DMS 273 treated with DMSO at 0.1 percent for 48 hours (cell line): ENCODE measurements at regions not wholly inside any gene's neighbourhood (a gene's known extent, or its start where the extent isn't known, plus 50 kb on each side); places are given as distances from the start of the nearest gene placed in this dataset.

Source experiments
- DNase-seq: peaks from one replicate; lab custom pipeline; 2025; lab: John Stamatoyannopoulos, UW

DNA sequence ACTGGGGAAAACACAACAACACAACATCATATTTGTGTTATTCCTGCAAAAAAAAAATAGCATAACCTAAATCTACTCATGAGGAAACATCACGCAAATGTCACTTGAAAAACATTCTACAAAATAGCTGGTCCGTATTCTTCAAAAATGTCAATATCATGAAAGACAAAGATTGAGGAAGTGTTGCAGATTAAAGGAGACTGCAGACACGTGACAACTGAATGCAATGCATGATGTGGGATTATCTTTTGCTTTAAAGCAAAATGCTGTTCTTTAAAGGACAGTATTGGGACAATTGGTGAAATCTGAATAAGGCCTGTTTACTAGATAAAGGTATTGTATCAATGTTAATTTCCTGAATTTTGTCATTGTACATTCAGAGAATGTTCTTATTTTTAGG is 157.7 kb downstream of the SMIM20 start:
- no peak for DNase-seq

DNA sequence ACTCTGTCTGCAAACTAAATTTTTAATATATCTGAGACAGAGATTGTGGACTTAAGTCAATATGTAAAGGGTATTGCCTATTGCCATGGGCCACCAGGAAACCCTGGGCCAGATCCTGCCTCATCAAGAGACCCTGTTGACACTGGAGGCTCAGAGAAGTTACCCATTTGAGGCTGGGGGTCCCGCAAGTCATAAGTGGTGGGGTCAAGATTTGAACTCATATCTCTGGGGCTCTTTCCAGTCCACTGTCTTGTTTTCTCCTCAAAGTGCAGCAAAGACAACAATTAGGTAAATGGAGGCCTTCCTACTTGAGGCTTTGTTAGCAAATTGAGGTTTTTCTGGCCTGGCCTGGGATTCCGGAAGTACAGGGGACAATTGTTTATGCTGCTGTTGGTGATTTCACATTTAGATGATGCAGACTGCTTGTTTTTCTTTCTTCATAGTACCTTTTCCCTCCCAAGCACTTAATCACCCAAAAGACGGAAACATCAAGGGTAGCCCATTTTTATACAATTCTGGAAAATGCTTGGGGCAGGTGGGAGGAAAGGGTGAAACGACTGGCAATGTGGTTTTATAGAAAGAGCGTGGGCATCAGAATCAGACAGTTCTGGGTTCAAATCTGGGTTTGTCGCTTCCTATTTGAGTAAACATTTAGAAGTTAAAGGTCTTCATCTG is 160.0 kb downstream of the SMIM20 start:
- DNase-seq: no peak

DNA sequence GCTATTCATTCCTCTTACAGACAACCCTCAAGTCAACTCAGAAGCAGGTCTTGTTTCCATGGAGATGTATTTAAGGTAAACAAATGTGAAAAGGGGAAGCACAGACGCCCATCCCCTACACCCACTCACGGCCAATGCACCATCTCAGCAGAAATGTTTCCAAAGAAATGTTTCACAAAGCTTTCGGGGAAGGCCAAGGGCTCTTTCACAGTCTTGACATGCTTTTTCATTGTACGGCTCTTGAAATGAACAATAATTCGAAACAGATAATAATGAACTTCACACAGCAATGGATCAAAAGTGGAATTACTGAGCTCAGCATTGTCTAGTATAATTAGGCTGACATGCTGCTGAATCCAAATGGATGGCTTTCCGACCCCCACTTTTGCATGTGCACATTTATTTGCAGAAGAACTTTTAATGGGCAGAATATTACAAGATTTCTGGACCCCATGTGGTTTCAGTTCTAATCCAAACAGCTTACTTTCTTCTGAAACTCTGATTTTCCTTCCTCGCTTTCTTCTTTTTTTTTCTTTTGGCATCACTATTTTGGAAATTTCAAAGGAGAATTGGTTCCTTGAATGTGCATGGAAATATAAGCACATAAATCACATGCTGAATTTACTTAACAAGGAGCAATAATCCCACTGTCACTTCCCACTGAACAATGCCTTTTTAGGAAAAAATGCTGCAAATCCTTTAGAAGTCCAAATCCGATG is 160.9 kb downstream of the SMIM20 start:
- DNase-seq: no peak

DNA sequence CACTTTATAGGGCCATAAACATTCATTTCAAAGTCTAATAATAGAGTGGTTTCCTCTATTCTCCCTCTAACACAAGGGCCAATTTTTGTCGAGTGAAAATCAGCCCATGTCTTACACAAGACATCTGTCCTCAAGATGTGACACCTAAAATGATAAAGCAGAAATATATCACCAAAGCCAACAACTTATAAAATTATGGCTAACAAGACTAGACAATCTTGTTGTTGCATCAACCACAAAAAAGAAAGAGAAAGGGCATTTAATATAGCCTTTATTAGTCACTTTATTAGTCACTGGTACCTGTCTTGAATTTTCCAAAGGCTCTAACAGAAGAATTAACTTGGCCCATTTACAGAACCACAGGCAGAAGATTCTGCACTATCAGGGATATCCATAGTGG is 161.6 kb downstream of the SMIM20 start:
- no peak for DNase-seq

DNA sequence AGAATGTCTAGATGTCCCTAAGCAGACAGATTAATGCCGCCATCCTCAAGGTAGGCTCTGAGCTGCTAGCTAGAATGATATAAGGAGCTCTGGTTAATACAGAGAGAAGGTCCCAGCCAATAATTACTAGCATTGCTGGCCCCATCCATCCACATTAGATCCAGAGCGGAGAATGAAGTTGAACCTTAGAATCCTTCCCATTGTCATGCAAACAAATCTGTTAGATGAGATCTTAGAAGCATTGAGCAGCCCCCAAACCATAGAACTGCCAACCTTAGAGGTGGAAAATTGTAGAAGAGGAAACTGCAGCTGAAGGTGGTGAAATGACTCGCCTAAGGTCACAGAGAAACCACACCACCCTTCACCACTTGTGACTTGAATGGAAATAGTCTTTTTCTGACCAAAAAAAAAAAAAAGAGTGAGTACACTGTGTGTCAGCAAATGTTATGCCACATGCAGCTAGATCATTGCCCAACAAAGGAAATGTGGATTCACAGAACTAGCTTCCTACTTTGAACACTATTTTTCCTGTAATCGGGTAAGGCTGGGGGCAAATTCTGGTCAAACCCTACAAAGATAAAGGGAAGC is 162.1 kb downstream of the SMIM20 start:
- DNase-seq: no peak

DNA sequence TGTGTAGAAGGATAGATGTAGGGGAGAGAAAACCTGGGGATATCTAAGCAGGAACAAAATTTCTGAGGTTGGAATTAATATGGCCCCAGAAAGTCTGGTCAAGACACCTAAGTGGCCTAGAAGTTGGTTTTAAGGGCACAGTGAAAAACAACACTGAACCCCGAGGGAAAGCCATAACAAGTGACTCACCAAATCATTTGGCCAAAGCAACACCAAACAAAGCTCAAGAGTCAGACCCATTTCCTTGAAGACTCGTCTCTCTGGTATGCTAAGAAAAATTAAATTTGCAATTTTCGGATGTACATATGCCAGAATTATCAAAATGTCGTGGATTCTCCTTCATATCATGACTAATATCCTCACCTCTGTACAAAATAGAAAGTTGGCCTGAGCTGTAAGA is 162.9 kb downstream of the SMIM20 start:
- DNase-seq: no peak

DNA sequence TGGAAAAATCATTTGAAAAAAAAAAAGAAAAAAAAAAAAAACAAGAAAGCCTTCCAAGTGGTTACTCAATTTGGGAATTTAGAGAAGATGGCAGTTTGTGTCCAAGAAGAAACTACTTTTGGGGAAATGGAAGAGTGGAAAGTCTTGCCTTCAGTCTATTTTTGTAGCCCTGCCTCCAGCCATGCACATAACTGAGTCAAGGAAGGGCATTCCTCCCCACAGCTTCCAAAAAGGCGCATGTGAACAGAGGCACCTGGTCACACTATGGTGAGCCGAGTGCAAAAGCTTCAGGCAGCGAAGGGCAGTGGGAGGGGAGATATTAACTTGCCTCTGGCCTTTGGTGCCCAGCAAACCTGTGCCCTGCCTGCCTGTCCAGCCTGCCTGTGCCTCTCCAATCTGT is 163.7 kb downstream of the SMIM20 start:
- no peak for DNase-seq

DNA sequence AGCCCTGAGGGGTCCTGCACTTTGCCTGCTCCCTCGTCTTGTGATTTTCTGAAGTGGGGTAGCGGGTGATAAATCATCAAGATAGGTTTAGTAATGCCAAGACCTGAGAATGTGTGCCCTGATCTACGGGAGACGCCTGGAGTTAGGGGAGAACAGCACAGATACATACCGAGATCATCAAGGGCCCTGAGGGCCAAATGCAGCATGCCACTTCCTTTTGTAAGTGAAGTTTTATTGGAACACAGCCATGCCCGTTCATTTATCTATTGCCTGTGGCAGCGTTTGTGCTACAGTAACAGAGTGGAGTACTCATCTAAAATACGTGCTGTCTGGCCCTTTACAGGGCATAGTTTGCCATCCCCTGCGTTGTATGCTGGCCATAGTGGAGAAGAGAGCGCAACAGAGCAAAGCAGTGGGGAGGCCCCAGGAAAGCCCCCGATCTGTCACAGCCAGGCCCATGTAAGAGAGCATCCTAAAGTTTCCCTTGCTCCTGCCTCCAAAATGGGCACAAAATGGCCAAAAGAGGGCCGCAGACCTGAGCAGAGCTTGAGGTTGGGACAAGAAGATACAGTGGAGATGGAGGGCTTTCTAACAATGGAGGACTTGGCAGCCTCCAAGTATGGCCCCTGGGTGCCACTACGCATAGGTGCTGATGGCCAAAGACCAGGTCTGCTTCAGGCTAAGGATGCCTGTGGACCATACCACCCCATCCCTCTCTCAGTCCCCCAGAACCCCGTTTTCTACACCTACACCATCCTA is 167.0 kb downstream of the SMIM20 start:
- DNase-seq: no peak

DNA sequence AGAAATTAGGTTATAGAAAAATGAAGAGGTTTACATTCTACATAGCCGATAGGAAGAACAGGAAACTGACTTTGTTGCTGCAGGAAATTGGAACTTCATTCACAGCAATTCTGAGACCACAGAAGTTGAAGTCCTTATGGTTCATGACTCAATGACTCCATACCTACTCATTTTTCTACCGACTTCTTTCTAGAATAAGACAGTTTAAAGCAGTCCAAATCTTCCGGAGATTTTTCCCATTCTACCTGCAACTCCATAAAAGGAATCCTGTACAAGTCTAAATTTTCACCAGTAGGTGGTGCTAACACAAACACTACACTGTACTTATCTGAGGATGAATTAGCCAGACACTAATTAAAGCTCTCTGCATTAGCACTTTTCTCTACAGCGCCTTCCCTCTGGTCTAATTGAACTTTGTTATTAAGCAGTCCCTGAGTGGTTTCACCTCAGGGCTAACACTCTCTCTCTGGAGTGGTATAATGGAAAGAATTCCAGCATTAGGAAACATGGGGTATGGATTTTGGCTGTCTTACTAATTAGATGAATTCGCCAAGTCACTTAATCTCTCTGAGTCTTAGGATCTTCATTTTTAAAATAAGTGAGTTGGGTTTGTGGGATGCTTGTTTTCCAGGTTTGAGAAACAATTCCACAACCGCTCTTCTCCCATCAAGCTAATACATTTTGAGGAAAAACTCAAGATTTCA is 167.9 kb downstream of the SMIM20 start:
- no peak for DNase-seq

DNA sequence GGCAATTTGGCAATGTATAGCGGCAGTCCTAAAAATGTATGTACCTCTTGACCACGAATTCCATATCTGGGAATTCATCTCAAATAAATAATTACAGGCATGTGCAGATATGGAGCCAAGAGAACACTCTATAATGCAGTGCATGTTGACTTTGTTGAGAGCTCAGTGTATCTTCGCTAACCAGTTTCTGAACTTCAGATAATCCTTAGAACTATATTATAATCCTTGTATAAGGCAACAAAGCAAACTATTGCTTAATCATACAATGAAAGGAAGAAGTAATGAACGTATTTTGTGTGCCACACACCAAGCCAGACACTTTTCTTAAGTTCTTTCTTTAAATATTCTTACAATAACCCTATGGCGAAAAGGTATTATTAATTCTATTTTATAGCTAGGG is 168.5 kb downstream of the SMIM20 start:
- no peak for DNase-seq

DNA sequence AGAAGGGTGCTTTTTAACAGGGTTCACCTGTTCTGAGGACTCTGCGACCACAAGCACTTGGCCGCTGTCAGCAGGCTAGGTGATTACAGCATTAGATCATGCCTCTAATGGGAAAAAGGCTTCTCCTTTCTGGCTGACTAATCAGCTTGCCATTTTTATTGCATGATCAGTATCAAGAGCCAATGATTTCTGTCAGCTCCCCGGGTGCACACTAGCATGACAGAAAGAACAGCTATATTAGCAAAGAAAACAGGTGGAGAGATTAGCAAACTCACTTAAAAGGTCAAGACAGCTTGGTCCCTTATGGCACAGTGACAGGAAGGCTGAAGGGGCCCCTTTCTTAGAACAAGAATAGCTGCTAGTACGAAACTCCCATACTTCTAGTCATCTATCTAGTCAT is 170.0 kb downstream of the SMIM20 start:
- no peak for DNase-seq

DNA sequence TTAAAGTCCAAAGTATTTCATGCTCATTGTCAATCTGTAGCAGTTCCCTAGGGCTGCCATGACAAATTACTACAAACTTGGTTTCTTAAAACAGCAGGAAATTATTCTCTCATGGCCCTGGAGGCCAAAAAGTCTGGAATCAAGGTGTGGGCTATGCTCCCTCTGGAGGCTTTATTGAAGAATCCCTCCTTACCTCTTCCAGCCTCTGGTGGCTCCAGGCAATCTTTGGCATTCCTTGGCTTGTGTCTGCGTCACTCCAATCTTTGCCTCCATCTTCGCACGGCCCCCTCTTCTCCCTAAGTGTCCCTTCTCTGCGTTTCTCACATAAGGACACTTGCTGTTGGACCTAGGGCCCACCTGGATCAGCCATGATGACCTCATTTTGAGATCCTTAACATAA is 170.4 kb downstream of the SMIM20 start:
- DNase-seq: no peak

DNA sequence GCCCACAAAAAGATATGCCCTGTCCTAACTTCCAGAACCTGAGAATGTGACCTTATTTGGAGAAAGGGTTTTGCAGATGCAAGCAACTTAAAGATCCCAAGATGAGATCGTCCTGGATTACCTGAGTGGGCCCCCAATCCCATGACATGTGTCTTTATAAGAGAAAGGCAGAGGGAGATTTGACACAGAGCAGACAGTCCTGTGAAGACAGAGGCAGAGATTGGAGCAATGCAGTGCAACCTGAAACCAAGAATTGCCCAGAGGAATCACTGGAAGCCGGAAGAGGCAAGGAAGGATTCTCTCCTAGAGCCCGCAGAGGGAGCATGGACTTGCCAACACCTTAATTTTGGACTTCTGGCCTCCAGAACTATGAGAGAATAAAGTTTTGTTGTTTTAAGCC is 171.5 kb downstream of the SMIM20 start:
- no peak for DNase-seq

DNA sequence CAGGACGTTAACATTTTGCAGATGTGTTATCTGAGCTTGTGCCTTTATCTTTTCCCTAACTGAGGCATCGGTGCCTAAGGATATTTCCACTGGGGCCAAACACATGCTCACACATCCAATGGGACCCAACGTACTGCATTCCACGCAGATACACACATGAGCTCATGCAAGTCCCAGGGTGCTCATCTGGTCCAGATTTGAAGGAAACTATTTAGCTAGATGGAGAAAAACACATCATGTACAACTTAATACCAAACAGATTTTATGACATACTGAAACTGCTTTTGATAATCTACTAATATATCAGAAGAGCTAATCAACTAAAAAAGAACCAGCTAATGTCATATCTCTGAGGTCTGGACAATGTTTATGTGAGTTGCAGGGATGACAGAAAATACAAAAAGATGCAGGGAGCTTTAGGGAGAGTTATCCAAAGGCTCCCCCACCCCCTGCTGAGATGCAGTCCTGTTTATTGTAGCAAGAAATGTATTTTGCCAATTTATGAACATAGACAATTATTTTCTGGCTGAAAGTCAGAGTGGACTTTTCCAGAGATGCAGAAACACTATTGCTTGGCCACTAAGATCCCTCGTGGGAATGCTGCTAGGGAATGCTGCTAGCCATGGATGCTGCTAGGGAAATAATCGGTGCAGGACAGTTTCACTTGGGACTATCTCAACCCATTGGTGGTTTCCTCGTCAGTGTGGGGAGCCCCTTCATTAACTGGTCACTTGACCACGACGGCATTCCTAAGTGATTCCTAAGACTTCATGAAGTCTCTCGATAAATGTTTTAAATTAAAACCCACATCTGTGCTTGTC is 172.8 kb downstream of the SMIM20 start:
- no peak for DNase-seq

DNA sequence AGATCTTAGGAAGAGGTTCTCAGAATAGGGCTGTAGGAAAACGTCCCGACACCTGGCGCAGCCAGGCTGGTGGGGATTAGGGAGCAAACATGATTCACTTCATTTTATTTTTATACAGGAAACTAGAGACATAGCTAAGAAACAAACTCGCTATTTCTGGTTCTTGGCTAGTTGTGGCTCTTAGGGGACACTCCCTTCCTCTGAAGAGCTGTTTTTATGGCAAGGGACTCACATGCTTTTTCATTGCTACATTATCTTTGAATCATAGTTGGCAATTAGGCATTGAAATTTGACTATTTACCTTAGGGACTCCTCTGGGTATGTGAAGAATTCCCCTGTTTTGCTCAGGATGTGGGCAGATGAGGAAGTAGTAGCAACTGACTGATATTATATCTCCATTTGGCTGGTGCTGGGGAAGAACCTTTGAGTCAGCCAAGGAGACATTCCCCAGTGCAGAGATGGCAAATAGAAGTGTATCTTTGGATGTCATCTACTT is 174.5 kb downstream of the SMIM20 start:
- no peak for DNase-seq

DNA sequence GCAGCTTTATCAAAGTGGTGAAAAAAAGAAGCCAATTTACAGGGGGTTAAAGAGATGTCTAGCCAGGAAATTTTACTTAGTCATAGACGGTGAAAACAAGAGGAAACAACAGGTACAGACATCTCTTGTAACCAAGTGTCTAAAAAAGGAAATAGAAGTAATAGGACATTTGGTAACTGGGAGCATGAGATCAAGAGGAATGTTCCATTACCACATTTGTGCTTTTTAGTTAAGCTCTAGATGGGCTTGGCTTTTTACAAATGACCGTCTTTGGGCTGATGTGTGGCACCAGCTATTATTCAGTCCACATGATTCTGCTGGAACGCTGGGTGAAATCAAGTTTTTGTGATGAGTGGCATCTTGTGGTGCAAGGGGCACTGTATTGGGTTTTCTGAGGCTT is 179.5 kb downstream of the SMIM20 start:
- DNase-seq: no peak

DNA sequence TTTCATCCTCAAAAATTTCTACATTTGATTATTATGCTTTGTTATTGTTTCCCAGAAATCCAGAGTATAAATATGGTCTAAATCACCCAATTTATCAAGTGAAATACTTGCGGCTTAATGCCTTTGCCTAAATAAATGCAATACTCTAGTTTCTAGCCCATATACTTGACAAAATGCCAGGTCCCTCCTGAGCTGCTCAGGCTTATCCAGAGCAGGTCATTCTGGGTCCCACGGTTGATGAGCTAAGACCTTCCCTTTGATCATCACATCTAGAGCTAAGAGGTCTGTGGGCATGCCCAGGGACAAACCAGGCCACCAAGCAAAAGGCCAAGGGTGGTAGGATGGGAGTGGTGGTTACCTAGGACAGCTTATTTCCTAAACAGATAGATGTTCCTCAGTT is 180.1 kb downstream of the SMIM20 start:
- no peak for DNase-seq

DNA sequence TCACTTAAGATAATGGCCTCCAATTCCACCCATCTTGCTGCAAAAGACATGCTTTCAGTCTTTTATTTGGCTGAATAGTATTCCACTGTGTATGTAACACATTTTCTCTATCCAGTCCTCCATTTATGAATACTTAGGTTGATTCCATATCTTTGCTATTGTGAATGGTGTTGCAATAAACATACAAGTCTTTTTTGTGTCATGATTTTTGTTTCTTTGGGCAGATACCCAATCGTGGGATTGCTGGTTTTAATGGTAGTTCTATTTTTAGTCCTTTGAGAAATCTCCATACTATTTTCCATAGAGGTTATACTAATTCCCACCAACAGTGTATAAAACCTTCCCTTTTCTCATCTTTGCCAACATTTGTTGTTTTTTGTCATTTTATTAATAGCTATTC is 180.9 kb downstream of the SMIM20 start:
- no peak for DNase-seq

DNA sequence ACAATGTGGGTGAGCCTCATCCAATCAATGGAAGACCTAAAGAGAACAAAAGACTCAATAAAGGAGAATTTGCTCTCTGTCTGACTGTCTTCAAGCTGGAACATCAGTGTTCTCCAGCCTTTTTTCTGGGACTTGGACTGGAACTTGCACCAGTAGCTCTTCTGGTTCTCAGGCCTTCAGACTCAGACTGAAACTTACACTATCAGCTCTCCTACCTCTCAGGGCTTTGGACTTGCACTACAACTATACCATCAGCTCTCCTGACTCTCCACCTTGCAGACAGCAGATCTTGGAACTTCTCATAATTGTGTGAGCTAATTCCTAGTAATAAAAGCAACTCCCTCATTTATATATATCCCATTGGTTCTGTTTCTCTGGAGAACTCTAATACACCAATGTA is 185.9 kb downstream of the SMIM20 start:
- DNase-seq: no peak

DNA sequence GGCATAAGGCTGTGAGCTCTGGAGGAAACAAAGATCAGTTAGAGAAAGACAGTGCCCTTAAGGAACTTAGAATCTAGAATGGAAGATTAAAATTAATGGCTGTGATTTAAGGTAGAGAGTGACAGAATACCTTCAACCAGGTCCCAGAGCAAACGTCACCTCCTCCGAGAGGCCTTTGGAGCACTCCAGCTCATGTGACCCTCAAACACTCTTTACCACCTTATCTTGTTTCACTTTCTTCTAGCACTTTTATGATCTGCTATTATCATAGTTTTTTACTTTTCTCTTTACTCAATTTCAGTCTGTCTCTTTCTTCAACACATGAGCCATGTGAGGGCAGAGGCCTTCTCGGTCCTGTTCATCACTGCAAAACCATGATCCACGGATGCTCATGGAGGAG is 187.0 kb downstream of the SMIM20 start:
- no peak for DNase-seq

DNA sequence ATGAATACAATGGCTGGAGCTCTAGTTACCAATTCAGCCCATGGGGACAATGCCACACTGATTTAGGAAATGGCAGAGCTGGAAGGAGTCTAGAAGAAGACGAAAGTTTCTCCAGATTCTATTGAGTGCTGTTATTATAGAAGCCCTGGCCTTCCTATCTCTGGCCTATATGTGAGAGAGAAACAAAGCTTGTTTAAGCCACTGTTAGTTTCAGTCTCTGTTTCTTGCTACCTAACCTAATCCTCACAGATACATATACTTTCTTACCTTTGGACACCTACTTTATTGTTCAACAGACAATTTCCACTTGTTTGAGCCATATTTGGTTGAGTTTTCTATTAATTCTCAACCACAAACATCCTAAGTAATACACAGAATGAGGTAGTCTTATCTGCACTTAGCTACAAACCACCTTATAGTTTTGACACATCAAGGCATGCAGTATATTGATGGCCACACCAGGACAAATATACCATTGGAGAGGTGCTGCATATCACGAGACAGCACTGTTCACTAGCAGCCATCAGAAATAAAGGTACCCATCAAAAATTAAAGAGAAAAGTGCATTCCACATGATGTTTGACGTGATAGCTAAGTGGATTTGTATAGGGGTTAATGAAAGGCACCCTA is 190.2 kb downstream of the SMIM20 start:
- DNase-seq: no peak
